AG08396 (cell line): ENCODE measurements at regions not wholly inside any gene's neighbourhood (a gene's known extent, or its start where the extent isn't known, plus 50 kb on each side); places are given as distances from the start of the nearest gene placed in this dataset.
"Not testable (repeated sequence)": the region's sequence is repeated elsewhere in the genome, so short reads cannot be mapped to it uniquely, and the experiment has no call there.

Source experiments
- DNase-seq: peaks from one replicate; pipeline ENCODE4 v3.0.0; 2012; ENCODE audit warnings: low spot score, mixed read lengths

DNA sequence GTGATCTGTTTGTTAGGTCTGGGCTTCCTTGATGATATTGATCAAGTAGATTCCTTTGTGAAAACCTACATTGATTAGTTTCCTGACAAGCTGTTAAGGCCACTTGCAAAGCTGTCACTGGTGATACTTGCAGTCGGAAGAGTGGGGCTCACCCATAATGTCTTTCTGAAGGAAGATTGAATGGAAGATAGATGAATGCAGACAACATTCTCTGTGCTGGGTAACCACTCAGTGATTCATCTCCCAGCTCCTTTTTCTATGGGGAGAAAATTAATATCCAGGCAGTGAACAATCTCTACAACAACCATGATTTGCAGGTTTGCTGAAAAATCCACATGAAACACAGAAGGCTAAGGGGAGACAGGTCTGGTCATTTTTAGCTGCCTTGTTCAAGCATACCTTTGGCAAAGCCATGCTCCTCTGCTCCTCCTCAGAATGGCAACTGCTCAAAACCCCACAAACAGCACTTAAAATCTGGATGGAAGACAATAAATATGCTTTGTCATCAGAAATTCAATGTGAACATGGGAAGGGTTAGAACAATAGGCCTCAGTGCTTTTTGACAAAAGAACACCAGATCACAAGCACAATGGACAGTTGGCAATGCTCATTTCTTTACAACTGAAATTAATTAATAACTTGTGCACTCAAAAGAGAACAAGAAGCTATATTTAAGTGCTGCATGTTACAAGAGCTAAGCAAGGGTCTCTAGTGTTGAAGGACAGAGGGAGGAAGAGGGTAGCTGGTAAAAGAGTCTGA is 495.4 kb downstream of the TOX3 start:
- DNase-seq: no peak

DNA sequence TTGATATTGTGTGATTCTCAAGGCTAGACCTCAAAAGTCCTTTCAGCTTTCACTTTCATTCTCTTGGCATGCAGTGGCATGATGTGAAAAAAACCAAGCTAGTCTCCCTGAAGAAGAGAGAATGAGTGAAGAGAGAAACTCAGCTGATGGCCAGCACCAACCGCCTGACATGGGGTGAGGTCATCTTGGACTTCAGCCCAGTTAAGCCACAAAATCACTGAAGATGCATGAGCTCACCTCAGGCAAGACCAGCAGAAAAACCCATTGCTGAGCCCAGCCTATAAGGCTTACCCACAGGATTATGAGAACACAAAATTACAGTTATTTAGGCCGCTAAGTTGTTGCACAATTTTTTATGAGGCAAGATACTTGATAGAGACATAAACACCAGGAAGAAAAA is 496.5 kb downstream of the TOX3 start:
- DNase-seq: no peak

DNA sequence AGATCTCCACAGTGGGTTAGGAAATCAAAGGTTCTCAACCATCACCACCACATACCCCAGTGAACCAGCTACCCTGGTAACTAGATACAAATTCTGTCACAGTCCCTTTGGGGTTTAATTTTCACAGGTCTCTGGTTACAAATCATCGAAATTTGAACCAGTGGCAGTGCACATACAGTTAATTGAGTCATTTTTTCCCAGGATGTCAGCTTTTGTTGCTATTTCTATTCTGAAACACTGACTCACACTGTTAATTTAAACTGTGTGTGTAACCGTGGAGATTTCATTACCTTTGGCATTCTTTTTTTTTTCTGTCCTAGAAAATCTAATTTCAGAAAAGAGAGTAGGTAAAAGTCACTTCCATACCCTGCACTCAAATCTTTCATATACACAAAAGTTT is 511.5 kb downstream of the TOX3 start:
- no peak for DNase-seq

DNA sequence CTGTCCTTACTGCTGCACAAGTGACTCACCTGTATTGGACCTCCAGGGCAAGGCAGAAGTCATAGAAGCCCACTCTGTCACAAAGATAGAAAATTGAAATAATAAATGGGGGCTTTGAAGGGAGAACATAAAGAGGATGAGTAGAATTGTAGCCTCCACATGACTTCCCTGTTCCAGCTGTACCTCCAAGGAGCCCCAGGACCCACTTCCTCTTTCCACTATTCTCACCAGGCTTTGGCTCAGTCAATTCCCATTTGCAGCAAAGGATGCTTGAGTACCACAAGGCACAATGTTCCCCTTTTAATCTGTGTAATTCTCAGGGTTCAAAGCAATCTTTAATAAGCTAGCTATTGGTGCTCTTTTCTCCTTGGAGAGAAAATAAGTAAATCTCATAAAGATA is 512.1 kb downstream of the TOX3 start:
- no peak for DNase-seq

DNA sequence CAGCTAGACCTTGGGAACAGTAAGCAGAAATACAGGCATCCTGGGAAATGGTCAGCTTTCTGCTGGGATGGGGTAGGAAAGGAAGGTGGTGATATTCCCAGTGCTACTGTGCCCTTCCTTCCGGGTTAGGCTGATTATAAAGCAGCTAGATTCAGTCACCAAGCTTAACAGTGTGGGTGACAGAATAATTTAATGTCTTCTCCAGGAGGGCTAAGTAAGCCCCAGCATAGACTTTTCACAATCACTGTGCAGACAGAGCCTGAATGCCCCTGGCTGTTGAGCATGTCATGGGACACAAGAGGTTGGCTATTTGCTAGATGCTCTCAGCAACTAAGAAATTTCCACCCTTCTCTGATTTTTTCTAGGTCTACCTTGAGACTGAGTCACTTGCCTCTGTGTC is 513.0 kb downstream of the TOX3 start:
- no peak for DNase-seq

DNA sequence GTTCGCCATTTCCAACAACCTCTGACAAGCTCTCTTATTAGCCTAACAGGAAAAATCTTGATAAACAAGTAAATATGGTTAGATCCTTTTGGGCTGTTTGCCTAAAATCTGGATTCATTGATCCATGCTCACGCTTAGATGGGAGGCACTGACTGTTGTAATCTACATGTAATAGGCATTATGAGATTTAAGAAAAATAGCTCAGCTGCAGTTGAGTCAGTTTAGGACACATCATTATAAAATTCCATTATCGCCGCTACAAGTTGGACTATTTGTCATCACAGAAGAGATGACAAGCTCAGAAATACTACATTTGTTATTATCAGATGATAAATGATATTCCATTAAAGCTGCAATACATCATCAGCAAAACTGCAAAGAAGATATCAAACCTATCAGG is 524.0 kb downstream of the TOX3 start:
- DNase-seq: no peak

DNA sequence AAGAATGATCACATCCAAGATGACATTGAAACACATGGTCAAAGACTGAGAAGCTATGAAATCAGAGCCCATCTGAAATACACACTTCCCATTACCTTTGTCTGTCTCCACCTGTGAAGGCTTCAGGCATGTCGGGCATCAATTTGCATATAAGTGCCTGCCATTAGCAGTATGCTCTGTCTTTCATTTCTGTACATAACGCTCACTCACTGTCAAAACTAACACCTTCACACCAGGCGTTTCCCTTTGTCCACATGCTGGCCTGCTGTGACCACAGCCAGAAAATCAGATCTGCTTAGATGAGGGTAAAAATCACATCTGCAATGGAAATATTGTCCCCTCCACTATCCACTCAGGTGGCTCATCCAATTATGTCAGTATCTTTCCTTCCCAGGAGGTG is 524.8 kb downstream of the TOX3 start:
- no peak for DNase-seq

DNA sequence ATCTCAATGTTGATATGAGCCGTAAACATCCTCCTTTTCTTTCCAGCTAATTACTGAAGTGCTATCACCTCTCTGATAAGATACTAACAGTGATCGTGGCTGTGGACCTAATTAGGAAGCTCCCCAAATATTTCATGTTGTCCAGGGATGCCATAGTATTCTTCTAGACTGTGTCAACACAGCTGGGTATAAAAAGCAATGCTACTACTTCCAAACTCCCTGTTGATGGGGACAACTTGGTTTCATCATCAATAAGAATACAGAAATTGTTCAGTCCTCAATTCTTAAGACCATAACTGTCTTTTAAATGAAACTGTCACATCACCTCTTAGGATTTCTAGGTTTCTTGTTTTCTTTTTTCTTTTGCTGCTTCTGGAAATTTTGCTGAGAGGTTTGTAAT is 530.6 kb downstream of the TOX3 start:
- no peak for DNase-seq

DNA sequence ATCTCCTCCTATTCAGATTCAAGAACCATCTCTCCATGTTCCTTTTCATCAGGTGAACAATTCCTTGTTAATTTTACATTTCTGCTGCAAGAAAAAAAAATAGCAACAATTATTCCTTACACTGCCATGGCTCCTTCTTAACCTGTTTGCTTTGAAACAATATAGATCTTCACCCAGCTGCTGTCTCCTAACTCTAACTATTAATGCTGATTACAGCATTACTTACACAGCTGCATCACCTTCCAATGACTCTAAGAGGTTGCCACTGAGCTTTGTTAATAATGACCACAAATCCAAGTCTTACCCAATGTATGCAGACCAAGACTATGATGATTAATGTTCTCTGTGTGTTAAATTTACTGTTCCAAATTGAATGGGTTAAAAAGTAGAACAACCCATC is 541.4 kb downstream of the TOX3 start:
- DNase-seq: no peak

DNA sequence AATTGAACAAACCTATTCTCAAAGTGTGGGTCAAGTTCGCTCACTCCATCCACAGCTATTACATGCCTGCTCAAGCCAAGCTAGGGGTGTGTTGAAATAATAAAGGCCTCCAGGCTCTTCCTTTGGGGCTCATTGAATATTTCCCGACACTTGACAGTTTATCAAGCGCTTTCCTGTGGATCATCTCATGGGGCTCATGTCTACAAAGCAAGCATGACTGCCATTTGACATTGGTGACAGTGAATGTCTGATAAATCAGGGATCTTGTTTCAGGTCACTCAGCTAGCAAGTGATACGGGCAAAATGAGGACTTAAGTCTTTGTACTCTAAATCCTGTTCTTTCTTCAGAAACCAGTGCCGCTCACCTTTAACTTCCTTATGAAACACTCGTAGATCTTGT is 542.6 kb downstream of the TOX3 start:
- DNase-seq: no peak

DNA sequence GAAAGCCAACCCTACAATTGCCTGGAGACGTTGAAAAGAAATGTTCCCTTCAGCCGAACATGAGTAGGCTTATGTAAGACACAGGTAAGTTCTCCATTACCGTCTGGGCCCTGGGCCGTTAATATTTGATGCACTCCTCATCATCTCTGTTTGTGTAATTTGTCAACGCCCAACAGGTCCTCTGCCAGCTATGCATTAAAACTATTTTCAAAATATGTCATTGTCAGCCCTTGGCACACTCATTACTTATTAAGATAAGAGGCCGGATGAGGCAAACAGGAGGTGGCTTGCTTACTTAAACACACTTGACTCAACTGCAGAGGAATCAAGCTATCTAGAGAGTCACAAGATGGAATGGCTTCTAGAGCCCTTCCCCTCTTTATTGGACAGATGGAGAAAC is 544.9 kb downstream of the TOX3 start:
- no peak for DNase-seq

DNA sequence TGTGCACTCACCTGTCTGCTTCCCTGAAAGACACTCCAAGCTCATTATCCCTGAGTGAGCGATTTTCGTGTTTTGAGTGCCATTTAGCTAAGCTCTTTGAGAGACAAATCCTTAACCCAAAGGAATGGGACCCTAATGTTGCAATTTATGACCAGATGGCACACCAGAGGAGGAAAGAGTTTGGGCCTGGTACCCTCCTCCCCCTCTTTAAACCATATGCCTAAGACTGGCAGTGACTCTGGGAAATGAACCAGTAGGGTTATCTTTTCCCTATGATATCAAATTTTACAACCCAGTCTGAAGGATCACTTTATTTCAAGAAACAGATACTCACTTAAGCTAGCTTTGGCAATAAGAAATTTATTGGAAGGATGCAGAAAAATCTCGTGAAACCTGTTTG is 550.4 kb downstream of the TOX3 start:
- DNase-seq: no peak

DNA sequence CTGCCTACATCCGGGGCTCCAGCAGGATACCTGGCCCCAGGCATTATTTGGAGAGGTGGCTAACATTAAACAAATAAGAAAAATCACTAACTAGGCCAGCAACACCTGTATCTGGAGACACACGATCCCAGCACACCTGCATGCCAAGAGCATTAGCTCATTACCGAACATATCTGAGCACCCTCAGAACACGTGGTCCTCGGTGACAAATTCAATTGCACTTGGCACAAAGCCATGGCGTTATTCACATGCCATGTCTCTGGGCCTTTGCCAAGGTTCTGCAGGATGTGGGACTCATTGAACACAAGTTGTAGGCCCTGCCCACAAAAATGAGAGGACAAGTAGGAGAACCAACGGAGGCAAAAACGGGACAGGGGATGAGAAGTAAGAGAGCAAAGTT is 552.3 kb downstream of the TOX3 start:
- DNase-seq: no peak

DNA sequence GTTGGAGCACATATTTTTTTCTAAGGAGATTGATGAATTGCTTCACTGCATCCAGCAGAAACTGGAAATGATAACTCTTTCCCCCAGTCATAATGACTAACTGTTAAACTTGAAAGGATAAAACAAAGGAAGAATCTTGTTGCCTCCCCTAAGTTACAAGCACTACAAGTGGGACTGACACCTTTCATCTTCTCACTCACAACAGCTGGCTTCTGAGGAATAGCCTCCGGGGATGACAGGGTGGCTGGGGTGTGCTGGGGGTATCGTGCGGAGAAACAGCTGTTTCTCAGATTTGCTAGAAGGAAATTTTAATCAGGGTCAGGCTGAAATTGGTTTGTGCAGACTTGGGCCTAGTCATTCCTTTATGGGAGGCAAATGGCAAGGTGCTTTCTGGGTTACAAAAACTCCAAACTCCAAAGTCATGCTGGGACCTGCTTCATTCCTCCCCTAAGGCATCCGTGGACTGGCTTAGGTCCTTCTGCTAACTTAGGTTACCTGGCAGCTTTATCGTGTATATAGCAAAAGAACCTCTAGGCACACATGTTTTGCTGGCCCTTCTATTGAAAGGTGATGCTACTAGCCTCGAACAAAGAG is 557.2 kb downstream of the TOX3 start:
- DNase-seq: no peak

DNA sequence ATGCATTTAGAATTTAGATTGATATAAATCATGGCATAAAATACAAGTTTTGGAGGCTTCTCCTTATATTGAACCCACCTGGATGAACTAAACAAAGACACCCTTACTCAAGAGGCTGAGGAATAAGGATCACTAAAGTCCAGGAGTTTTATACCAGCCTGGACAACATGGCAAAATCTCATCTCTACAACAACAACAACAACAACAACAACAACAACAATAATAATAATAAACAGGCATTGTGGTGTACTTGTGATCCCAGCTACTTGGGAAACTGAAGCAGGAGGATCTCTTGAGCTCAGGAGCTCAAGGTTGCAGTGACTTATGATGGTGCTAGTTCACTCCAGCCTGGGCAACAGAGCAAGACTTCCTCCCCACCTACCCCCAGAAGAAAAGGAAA is 558.0 kb downstream of the TOX3 start:
- no peak for DNase-seq

DNA sequence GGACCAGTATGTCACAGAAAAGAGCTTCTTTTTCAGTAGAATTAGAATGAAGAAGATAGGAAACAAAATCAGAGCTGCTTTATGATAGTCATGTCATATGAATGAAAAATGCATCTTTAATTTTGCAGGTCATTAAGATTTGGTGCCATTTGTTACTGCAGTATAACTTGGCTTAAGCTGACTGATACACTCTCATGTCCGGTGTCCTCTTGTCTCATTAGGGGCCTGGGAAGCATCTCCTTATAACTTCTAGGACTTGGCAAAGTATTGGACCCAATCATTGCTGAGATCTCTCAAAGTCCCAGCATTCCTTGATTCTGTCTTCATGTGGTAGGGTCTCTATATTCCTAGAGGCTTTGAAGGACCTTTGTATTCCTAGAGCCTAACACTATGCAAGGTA is 559.4 kb downstream of the TOX3 start:
- DNase-seq: no peak

DNA sequence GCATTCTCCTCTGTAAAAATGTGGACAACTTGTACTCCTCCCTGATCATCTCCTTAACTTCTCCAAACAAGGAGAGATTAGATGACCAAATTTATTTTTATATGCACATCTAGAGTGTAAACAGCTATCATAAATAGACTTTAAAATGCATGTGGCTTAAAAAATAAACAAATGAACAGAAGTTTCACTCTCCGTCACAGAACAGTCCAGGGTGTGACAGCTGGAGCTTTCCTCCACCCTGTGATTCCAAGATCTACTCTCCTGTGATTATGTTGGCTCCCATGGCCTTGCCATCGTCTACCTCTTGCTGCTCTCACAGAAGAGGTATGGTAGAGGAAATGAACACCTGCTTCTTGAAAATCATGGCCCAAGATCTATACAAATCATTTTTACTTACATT is 560.2 kb downstream of the TOX3 start:
- DNase-seq: no peak

DNA sequence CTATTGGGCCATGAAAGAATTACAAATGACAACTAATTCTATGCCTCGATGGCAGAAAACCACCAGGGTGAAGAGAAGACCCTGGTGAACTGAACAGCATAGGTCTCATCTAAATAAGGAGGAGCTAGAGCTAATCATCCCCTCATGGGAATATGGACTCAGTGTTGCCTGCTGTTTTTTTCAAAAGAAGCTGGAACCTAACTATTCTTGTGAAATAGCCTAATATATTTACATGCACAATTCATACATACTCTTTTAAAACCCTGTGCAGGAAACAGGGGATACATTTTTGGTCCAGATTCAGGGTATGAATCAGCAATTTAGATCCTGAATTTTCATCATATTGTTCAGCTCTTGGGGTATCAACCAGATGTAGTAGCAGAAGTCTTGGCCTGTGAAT is 560.6 kb downstream of the TOX3 start:
- no peak for DNase-seq

DNA sequence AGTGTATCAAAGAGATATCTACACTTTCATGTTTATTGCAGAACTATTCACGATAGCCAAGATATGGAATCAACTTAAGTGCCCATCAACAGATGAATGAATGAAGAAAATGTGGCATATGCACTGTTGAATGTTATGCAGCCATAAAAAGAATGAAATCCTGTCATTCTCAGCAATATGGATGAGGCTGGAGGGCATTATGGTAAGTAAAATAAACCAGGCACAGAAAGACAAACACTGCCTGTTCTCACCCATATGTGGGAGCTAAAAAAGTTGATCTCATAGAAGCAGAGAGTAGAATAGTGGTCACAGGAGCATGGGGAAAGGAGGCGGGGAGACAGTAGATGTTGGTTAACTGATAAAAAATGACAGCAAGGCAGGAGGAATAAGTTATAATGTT is 561.8 kb downstream of the TOX3 start:
- DNase-seq: no peak

DNA sequence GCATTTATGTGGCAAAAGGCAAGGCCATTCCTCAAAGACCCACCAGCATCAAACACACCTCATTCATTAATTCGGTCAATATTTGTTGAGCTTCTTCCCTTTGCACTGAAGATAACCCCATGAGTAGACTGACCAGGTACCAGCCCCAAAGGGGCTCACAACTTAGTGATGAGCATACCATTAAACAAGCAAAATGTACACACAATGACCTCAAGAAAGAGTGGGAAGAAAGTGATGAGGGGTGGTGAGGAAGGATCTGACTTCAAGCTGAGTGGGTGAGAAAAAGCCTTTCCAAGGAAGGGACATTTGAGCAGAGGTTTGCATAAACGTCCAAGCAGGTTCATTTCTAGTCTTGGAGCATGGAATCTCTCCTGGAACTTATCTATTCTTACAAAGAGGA is 562.5 kb downstream of the TOX3 start:
- no peak for DNase-seq

DNA sequence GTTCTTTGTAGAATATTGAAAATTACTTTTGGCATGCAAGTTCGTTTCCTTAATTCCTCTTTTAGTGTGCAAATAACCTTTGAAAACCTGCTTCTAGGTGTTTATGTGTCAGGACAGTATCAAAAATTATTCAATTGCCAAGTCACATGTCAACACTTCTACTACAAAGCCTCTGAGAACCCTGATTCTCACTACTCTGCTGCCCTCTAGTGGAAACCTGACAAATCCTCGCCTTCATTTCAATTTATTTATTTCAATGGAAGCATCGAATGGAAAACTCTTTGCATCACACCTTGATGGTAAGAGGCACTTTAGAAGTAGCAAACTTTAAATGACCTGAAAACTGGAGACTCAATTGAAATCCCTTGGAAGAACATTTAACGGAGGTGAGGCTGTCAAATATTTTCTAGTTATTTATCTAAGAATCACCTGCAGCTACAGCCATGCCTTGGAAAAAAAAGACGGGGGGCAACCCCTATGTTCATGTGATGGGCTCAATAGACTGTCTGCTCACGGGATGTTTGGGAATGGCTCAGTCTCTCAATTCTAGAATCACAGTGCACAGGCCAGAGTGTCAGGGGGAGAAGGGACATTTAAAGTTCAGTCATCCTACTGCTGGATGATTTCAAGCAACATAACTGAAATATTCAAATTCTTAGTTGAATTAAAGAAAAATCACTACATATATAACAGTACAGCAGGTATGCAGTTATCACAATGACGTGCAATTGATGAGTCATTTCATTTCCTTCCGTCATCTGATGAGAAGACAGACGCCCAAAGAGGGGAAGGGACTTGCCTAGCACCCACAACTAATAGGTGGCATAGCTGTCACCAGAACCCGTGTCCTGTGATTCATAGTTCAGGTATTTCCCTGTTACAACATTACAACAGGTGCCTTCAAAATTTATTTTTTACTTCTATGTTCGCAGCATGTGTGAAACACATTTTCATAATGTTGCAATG is 563.9 kb downstream of the TOX3 start:
- peak; percentile 47 for DNase-seq

DNA sequence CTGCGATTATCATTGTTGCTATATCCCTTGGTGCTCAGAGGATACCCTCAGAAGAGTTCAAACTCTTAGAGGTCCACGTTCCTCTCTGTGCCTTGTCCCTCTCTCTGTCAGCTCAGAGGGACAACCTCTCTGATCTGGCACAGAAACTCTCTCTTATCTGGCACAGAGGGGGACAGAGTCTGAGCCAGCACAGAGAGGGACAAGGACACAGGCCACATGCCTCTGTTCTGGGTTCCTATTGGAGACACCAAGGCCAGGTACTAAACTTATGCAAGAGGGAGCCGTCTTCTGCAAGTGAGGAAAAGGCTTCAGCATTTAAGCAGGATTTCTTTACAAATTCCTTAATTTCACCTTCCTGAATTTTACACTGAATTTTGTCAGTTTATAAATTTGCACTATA is 565.2 kb downstream of the TOX3 start:
- no peak for DNase-seq

DNA sequence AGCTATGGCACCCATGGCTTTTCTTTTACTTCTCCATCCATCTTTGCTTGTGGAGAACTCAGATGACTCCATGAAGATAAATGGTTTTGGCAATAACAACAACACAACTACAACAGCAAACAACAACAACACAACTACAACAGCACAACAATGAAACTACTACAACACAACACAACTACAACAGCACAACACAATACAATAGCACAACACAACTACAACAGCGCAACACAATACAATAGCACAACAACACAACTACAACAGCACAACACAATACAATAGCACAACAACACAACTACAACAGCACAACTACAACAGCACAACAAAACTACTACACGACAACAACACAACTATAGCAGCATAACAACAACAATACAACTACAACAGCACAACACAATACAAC is 569.4 kb downstream of the TOX3 start:
- DNase-seq: not testable (repeated sequence)
